Naive thymus-derived CD8-positive, alpha-beta T cell (primary cell): ENCODE measurements at regions not wholly inside any gene's neighbourhood (a gene's known extent, or its start where the extent isn't known, plus 50 kb on each side); places are given as distances from the start of the nearest gene placed in this dataset.

ENCODE experiments used
- ATAC-seq, 2 donors: fragments of 150-1000 bp; cut with Tn5 transposase in 1 of 2; sonication (Bioruptor Pico), chemical (Tn5 transposase) in 1 of 2; 1 replicate in 1 of 2; 2 replicates in 1 of 2; pipeline ENCODE4 v1.10.0; 2021; ENCODE audit warnings: mild to moderate bottlenecking in 2 of 2, moderate library complexity in 2 of 2
- POLR2A ChIA-PET: fragments of 350-600 bp; sonication (Branson Sonifier 250); formaldehyde crosslinking; loops from one replicate; lab custom pipeline; 2021; ENCODE audit warnings: antibody characterized with exemption; lab: Charles Lee
- DNase-seq, 10 donors: peaks; one replicate each; pipeline versions ENCODE4 v3.0.0 to v3.0.0-alpha.2; 2020 to 2022
- H3K27ac Mint-ChIP-seq, 10 donors: one replicate each; pipeline ENCODE4 v1.8.0; 2020 to 2022; ENCODE audit warnings: mild to moderate bottlenecking in 10 of 10, mixed read lengths in 10 of 10, moderate library complexity in 4 of 10, inconsistent platforms in 1 of 10
- H3K27me3 Mint-ChIP-seq, 5 donors: one replicate each; pipeline ENCODE4 v1.8.0; 2021 to 2022; ENCODE audit warnings: mixed read lengths in 5 of 5
- H3K36me3 Mint-ChIP-seq, 3 donors: one replicate each; pipeline ENCODE4 v1.8.0; 2020 to 2022; ENCODE audit warnings: mixed read lengths in 3 of 3, mild to moderate bottlenecking in 2 of 3, inconsistent platforms in 1 of 3
- H3K4me1 Mint-ChIP-seq, 4 donors: one replicate each; pipeline ENCODE4 v1.8.0; 2021 to 2022; ENCODE audit warnings: mixed read lengths in 4 of 4
- H3K4me3 Mint-ChIP-seq, 10 donors: one replicate each; pipeline ENCODE4 v1.8.0; 2020 to 2022; ENCODE audit warnings: mild to moderate bottlenecking in 10 of 10, mixed read lengths in 10 of 10, moderate library complexity in 6 of 10, inconsistent platforms in 1 of 10
- H3K9me3 Mint-ChIP-seq, 9 donors: one replicate each; pipeline ENCODE4 v1.8.0; 2020 to 2022; ENCODE audit warnings: mixed read lengths in 9 of 9, mild to moderate bottlenecking in 3 of 9, inconsistent platforms in 1 of 9, moderate library complexity in 1 of 9

GRCh38 chr21:26679284-26679683 is 106.2 kb upstream of the CYYR1 start:
- ATAC-seq (no peak), DNase-seq (no peak)
- POLR2A ChIA-PET = no interaction called here
- H3K27ac Mint-ChIP-seq = no peak overlapping the region
- H3K36me3 Mint-ChIP-seq = no peaks in the 10 kb centered on the region
- H3K4me1 Mint-ChIP-seq = no peaks in the 10 kb centered on the region
- H3K9me3 Mint-ChIP-seq = peaks cover 0 to 3% (median 0%) of the 10 kb centered on the region in 9 donors
- H3K4me3 Mint-ChIP-seq = no peak overlapping the region
- peaks cover 0 to 4% (median 0%) of the 10 kb centered on the region in 5 donors for H3K27me3 Mint-ChIP-seq

GRCh38 chr21:26674323-26674722 is 101.2 kb upstream of the CYYR1 start:
- Mint-ChIP-seq H3K27me3 (peaks cover 0 to 14% (median 8%) of the 10 kb centered on the region in 5 donors), H3K4me1 (no peaks in the 10 kb centered on the region), H3K36me3 (no peaks in the 10 kb centered on the region), H3K4me3 (no peak overlapping the region), H3K9me3 (peaks cover 0 to 3% (median 0%) of the 10 kb centered on the region in 9 donors), H3K27ac (peak overlapping the region in 1 of 10 donors; percentile 13)
- POLR2A ChIA-PET = no interaction called here
- ATAC-seq (no peak), DNase-seq (no peak)

GRCh38 chr21:26669215-26669764 is 96.2 kb upstream of the CYYR1 start:
- POLR2A ChIA-PET = no interaction called here
- Mint-ChIP-seq H3K4me3 (no peak overlapping the region), H3K27ac (no peak overlapping the region), H3K9me3 (peaks cover 0 to 36% (median 12%) of the 10 kb centered on the region in 9 donors), H3K27me3 (peaks cover 3 to 29% (median 13%) of the 10 kb centered on the region in 5 donors), H3K4me1 (no peaks in the 10 kb centered on the region), H3K36me3 (peaks cover 0 to 10% (median 0%) of the 10 kb centered on the region in 3 donors)
- ATAC-seq = no peak
- no peak for DNase-seq

GRCh38 chr21:26659757-26660156 is 86.7 kb upstream of the CYYR1 start:
- H3K27me3 Mint-ChIP-seq = peaks cover 1 to 15% (median 5%) of the 10 kb centered on the region in 5 donors
- POLR2A ChIA-PET = no interaction called here
- H3K4me1 Mint-ChIP-seq = no peaks in the 10 kb centered on the region

GRCh38 chr21:26659182-26659581 is 86.1 kb upstream of the CYYR1 start:
- no peak for ATAC-seq
- no peak overlapping the region for H3K27ac Mint-ChIP-seq
- H3K36me3 Mint-ChIP-seq = no peaks in the 10 kb centered on the region
- no peaks in the 10 kb centered on the region for H3K4me1 Mint-ChIP-seq
- H3K27me3 Mint-ChIP-seq = peaks cover 1 to 15% (median 4%) of the 10 kb centered on the region in 5 donors
- peaks cover 0 to 12% (median 4%) of the 10 kb centered on the region in 9 donors for H3K9me3 Mint-ChIP-seq
- POLR2A ChIA-PET = no interaction called here
- DNase-seq = no peak
- H3K4me3 Mint-ChIP-seq = no peak overlapping the region

More at GRCh38 chr21:26659757-26660156, 86.7 kb upstream of the CYYR1 start:
- Mint-ChIP-seq H3K27ac (no peak overlapping the region), H3K36me3 (no peaks in the 10 kb centered on the region), H3K4me3 (no peak overlapping the region), H3K9me3 (peaks cover 0 to 12% (median 5%) of the 10 kb centered on the region in 9 donors)
- ATAC-seq (no peak), DNase-seq (no peak)

- ATAC-seq = no peak
- Mint-ChIP-seq H3K4me3 (no peak overlapping the region), H3K4me1 (no peaks in the 10 kb centered on the region), H3K9me3 (peaks cover 0 to 15% (median 6%) of the 10 kb centered on the region in 9 donors), H3K27ac (no peak overlapping the region), H3K36me3 (peaks cover 0 to 5% (median 0%) of the 10 kb centered on the region in 3 donors), H3K27me3 (peaks cover 0 to 15% (median 4%) of the 10 kb centered on the region in 5 donors)
- POLR2A ChIA-PET = no interaction called here
- no peak for DNase-seq
These were observed 82.4 kb upstream of the CYYR1 start for GRCh38 chr21:26655460-26655859.

GRCh38 chr21:26653430-26653829 is 80.3 kb upstream of the CYYR1 start:
- ATAC-seq (no peak), DNase-seq (no peak)
- Mint-ChIP-seq H3K27ac (no peak overlapping the region), H3K36me3 (peaks cover 0 to 5% (median 0%) of the 10 kb centered on the region in 3 donors), H3K9me3 (peaks cover 0 to 12% (median 3%) of the 10 kb centered on the region in 9 donors), H3K4me3 (no peak overlapping the region), H3K27me3 (peaks cover 0 to 4% (median 0%) of the 10 kb centered on the region in 5 donors), H3K4me1 (no peaks in the 10 kb centered on the region)
- POLR2A ChIA-PET = no interaction called here

- POLR2A ChIA-PET = no interaction called here
- Mint-ChIP-seq H3K4me1 (no peaks in the 10 kb centered on the region), H3K27ac (no peak overlapping the region), H3K4me3 (no peak overlapping the region), H3K9me3 (peaks cover 0 to 12% (median 3%) of the 10 kb centered on the region in 9 donors), H3K36me3 (peaks cover 0 to 5% (median 0%) of the 10 kb centered on the region in 3 donors), H3K27me3 (peaks cover 0 to 3% (median 0%) of the 10 kb centered on the region in 5 donors)
- ATAC-seq (no peak), DNase-seq (no peak)
These were observed 79.8 kb upstream of the CYYR1 start for GRCh38 chr21:26652854-26653253.

- no peak for DNase-seq
- POLR2A ChIA-PET = no interaction called here
- Mint-ChIP-seq H3K27ac (no peak overlapping the region), H3K4me3 (no peak overlapping the region), H3K36me3 (no peaks in the 10 kb centered on the region), H3K4me1 (no peaks in the 10 kb centered on the region), H3K9me3 (peaks cover 0 to 13% (median 2%) of the 10 kb centered on the region in 9 donors), H3K27me3 (peaks cover 0 to 24% (median 5%) of the 10 kb centered on the region in 5 donors)
- no peak for ATAC-seq
These were observed 68.0 kb upstream of the CYYR1 start for GRCh38 chr21:26641062-26641461.

- ATAC-seq (no peak), DNase-seq (no peak)
- no peak overlapping the region for H3K27ac Mint-ChIP-seq
- peaks cover 0 to 21% (median 5%) of the 10 kb centered on the region in 9 donors for H3K9me3 Mint-ChIP-seq
- POLR2A ChIA-PET = no interaction called here
- peaks cover 0 to 6% (median 2%) of the 10 kb centered on the region in 5 donors for H3K27me3 Mint-ChIP-seq
- no peak overlapping the region for H3K4me3 Mint-ChIP-seq
- no peaks in the 10 kb centered on the region for H3K4me1 Mint-ChIP-seq
- peaks cover 0 to 4% (median 0%) of the 10 kb centered on the region in 3 donors for H3K36me3 Mint-ChIP-seq
These were observed 64.2 kb upstream of the CYYR1 start for GRCh38 chr21:26637201-26637745.

- H3K36me3 Mint-ChIP-seq = peaks cover 0 to 4% (median 0%) of the 10 kb centered on the region in 3 donors
- H3K4me1 Mint-ChIP-seq = no peaks in the 10 kb centered on the region
- H3K27me3 Mint-ChIP-seq = peaks cover 0 to 3% (median 0%) of the 10 kb centered on the region in 5 donors
- no peak for ATAC-seq
- POLR2A ChIA-PET = no interaction called here
- no peak overlapping the region for H3K4me3 Mint-ChIP-seq
- H3K27ac Mint-ChIP-seq = no peak overlapping the region
- no peak for DNase-seq
- peaks cover 6 to 20% (median 14%) of the 10 kb centered on the region in 9 donors for H3K9me3 Mint-ChIP-seq
These were observed 62.6 kb upstream of the CYYR1 start for GRCh38 chr21:26635681-26636080.

- Mint-ChIP-seq H3K27me3 (peaks cover 0 to 2% (median 0%) of the 10 kb centered on the region in 5 donors), H3K27ac (peak overlapping the region in 1 of 10 donors; percentile 65), H3K4me1 (no peaks in the 10 kb centered on the region), H3K36me3 (peaks cover 0 to 4% (median 0%) of the 10 kb centered on the region in 3 donors), H3K9me3 (peaks cover 6 to 15% (median 14%) of the 10 kb centered on the region in 9 donors), H3K4me3 (no peak overlapping the region)
- DNase-seq (no peak), ATAC-seq (no peak)
- POLR2A ChIA-PET = no interaction called here
These were observed 59.6 kb upstream of the CYYR1 start for GRCh38 chr21:26632691-26633090.

- Mint-ChIP-seq H3K4me3 (no peak overlapping the region), H3K4me1 (no peaks in the 10 kb centered on the region), H3K36me3 (no peaks in the 10 kb centered on the region), H3K27me3 (peaks cover 0 to 2% (median 0%) of the 10 kb centered on the region in 5 donors), H3K27ac (no peak overlapping the region), H3K9me3 (peaks cover 0 to 9% (median 5%) of the 10 kb centered on the region in 9 donors)
- ATAC-seq = no peak
- POLR2A ChIA-PET = no interaction called here
- no peak for DNase-seq
These were observed 53.1 kb upstream of the CYYR1 start for GRCh38 chr21:26626187-26626586.
